Osteoblast (primary cell): ENCODE measurements at regions not wholly inside any gene's neighbourhood (a gene's known extent, or its start where the extent isn't known, plus 50 kb on each side); places are given as distances from the start of the nearest gene placed in this dataset.

ENCODE experiments used
- DNase-seq: peaks from one replicate; pipeline ENCODE4 v3.0.0; 2011; ENCODE audit warnings: low spot score, mixed read lengths; ENCODE audit not compliant: insufficient read length; ENCODE audit errors: missing footprints
- H2AFZ ChIP-seq: 2 replicates; pipeline ENCODE4 v1.6.0; 2011; ENCODE audit warnings: mild to moderate bottlenecking, low read length
- H3K27ac ChIP-seq: 2 replicates; pipeline ENCODE4 v1.5.1; 2011; ENCODE audit warnings: mild to moderate bottlenecking, low read depth, low read length, moderate library complexity
- H3K27me3 ChIP-seq: 2 replicates; pipeline ENCODE4 v1.6.0; 2012; ENCODE audit warnings: mild to moderate bottlenecking, control low read depth, inconsistent platforms, low read length, moderate library complexity; ENCODE audit not compliant: insufficient read depth
- H3K36me3 ChIP-seq: 2 replicates; pipeline ENCODE4 v1.5.1; 2011; ENCODE audit warnings: mild to moderate bottlenecking, low read length, control low read depth, moderate library complexity; ENCODE audit not compliant: insufficient read depth
- H3K4me1 ChIP-seq: 2 replicates; pipeline ENCODE4 v1.5.1; 2011; ENCODE audit warnings: mild to moderate bottlenecking, low read length, control low read depth, moderate library complexity; ENCODE audit not compliant: insufficient read depth
- H3K4me2 ChIP-seq: 2 replicates; pipeline ENCODE4 v1.6.0; 2011; ENCODE audit warnings: mild to moderate bottlenecking, low read length; ENCODE audit not compliant: insufficient read depth
- H3K4me3 ChIP-seq: fragments of 200-600 bp; sonication (generic); 3 replicates; pipeline ENCODE4 v1.5.1; 2012; ENCODE audit warnings: mild to moderate bottlenecking, low read length, inconsistent platforms; ENCODE audit not compliant: insufficient read depth
- H3K79me2 ChIP-seq: 2 replicates; pipeline ENCODE4 v1.6.0; 2012; ENCODE audit warnings: mild to moderate bottlenecking, low read length, control low read depth, inconsistent platforms; ENCODE audit not compliant: insufficient read depth
- H3K9me3 ChIP-seq: 2 replicates; pipeline ENCODE4 v1.5.1; 2011; ENCODE audit warnings: low read depth, low read length, control low read depth
- H4K20me1 ChIP-seq: 2 replicates; pipeline ENCODE4 v1.6.0; 2012; ENCODE audit warnings: mild to moderate bottlenecking, low read length, control low read depth; ENCODE audit not compliant: insufficient read depth
- TF ChIP-seq, protein P1 (sequence below): IDR thresholded peaks from 2 replicates; pipeline ENCODE4 v1.5.1; 2011; ENCODE audit warnings: mild to moderate bottlenecking, low read depth, low read length, moderate library complexity; ENCODE audit errors: extremely low read depth

DNA sequence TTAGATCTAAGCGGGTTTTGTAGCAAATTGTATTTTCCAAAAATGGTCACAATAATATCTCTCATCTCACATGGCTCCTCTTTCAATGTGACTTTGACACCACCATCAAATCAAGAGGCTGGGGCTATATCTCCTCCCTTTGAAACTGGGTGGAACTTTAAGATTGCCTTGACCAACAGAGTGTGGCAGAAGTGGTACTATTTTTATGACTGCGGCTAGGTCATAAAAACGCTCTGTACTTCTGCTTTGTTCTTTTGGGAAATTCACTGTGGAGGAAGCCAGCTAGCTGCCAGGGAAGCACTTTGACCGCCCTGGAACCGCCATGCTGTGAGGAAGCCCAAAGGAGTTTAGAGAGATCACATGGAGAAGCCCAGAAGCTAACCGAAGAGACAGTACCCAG lies 50.7 kb upstream of the ACOT11 start:
- Histone ChIP-seq H3K36me3 (no peaks in the 10 kb centered on the region), H2AFZ (no peak overlapping the region), H3K79me2 (no peaks in the 10 kb centered on the region), H3K4me3 (no peak overlapping the region), H3K27me3 (peaks cover 42% of the 10 kb centered on the region), H3K4me2 (no peak overlapping the region), H3K9me3 (no peaks in the 10 kb centered on the region), H3K27ac (no peak overlapping the region), H4K20me1 (no peaks in the 10 kb centered on the region), H3K4me1 (peaks cover 6% of the 10 kb centered on the region)
- TF ChIP-seq, protein P1, sequence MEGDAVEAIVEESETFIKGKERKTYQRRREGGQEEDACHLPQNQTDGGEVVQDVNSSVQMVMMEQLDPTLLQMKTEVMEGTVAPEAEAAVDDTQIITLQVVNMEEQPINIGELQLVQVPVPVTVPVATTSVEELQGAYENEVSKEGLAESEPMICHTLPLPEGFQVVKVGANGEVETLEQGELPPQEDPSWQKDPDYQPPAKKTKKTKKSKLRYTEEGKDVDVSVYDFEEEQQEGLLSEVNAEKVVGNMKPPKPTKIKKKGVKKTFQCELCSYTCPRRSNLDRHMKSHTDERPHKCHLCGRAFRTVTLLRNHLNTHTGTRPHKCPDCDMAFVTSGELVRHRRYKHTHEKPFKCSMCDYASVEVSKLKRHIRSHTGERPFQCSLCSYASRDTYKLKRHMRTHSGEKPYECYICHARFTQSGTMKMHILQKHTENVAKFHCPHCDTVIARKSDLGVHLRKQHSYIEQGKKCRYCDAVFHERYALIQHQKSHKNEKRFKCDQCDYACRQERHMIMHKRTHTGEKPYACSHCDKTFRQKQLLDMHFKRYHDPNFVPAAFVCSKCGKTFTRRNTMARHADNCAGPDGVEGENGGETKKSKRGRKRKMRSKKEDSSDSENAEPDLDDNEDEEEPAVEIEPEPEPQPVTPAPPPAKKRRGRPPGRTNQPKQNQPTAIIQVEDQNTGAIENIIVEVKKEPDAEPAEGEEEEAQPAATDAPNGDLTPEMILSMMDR, result no peak
- DNase-seq, result no peak

DNA sequence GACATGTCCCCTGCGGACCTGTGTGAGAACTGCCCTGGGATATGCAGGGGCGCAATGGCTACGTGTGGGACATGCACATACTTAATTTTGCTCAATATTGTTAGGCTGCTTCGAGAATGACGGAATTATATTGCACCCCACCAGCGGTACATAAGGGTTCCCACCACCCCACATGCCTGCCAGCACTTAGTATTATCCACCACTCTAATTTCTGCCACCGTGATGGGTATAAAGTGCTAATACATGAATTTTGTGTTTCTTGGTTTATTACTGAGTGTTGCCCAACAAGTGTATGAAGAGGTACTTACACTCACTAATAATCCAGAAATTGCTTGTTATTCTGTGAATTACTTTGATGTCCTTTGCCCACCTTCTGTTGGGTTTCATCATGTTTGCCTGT lies 52.1 kb upstream of the ACOT11 start:
- peaks cover 6% of the 10 kb centered on the region for H3K4me1 ChIP-seq
- no peaks in the 10 kb centered on the region for H3K36me3 ChIP-seq
- DNase-seq, result no peak
- no peak overlapping the region for H3K27ac ChIP-seq
- H3K79me2 ChIP-seq, result no peaks in the 10 kb centered on the region
- no peak overlapping the region for H3K4me2 ChIP-seq
- no peak overlapping the region for H3K4me3 ChIP-seq
- H3K27me3 ChIP-seq, result peaks cover 31% of the 10 kb centered on the region
- no peak overlapping the region for H2AFZ ChIP-seq
- TF ChIP-seq, protein P1, result no peak
- H4K20me1 ChIP-seq, result no peaks in the 10 kb centered on the region
- no peaks in the 10 kb centered on the region for H3K9me3 ChIP-seq

DNA sequence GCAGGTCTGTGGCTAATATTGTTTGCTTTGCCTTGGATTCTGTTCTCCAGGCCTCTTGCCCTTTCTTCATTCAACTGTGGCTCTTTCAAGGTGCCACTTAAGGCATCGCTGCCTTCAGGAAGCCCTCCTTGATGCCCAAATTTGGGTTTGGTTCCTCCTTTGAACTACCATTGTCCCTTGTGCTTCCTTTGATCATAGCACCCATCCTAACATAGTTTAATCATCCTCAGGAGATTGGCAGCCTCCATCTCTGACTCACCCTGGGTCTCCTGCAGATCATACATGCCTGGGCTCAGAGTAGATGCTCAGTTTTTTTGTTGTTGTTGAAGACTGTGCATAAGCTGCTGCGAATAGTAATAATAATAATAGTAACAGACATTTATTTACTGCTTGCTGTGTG lies 54.4 kb upstream of the ACOT11 start:
- TF ChIP-seq, protein P1, result no peak
- Histone ChIP-seq H3K4me2 (no peak overlapping the region), H3K4me3 (no peak overlapping the region), H4K20me1 (no peaks in the 10 kb centered on the region), H3K36me3 (no peaks in the 10 kb centered on the region), H3K9me3 (no peaks in the 10 kb centered on the region), H3K4me1 (no peaks in the 10 kb centered on the region), H3K79me2 (no peaks in the 10 kb centered on the region), H2AFZ (no peak overlapping the region), H3K27ac (no peak overlapping the region), H3K27me3 (peaks cover 20% of the 10 kb centered on the region)
- DNase-seq, result peak; percentile 93

DNA sequence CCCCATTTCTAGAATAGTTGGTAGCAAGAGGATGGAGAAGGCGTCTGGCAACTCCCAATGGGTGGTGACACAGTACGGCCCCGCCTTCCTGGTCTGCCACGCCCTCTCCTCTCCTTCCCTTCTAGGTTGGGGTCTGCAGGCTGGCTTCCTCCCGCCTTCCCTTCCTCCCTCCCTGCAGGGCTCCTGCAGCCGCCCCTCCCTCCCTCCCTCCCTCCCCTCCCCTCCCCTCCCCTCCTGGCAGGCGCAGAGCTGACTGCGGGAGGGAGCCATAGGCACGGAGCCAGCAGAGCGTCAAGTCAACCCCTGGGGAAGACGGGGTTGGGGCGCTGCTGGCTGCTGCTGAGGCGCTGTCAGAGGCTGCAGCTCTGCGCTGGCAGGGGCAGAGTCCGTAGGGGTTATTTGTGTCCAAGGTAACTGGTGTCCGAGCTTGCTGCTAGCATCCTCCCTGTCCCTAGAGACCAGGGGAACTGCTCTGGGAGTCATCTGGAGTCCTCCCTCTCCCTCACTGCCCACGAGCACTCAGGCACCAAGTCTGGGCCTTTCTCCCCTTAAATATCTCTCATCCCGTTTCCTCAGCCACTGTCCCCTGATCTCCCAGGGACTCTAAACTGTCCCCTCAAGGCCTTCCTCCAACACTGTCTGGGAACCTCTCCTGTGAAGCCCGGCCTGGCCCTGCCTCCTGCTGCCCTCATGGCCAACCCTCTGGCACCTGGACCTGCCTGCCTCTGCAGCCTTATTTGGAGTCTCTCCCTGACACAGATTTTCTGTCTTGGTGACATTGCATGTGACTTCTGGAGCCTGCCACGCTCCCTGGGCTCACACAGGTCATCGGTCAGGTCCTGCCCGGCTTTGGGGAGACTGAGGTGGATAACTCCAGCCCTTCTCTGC lies 57.4 kb upstream of the ACOT11 start:
- H3K4me3 ChIP-seq, result no peak overlapping the region
- H3K36me3 ChIP-seq, result no peaks in the 10 kb centered on the region
- no peak overlapping the region for H3K27ac ChIP-seq
- no peaks in the 10 kb centered on the region for H3K9me3 ChIP-seq
- H2AFZ ChIP-seq, result no peak overlapping the region
- no peaks in the 10 kb centered on the region for H4K20me1 ChIP-seq
- peaks cover 14% of the 10 kb centered on the region for H3K4me1 ChIP-seq
- H3K4me2 ChIP-seq, result no peak overlapping the region
- H3K27me3 ChIP-seq, result peaks cover 15% of the 10 kb centered on the region
- TF ChIP-seq, protein P1, result no peak
- DNase-seq, result peak; percentile 89
- no peaks in the 10 kb centered on the region for H3K79me2 ChIP-seq
